HEK293 (cell line): ENCODE measurements at regions not wholly inside any gene's neighbourhood (a gene's known extent, or its start where the extent isn't known, plus 50 kb on each side); places are given as distances from the start of the nearest gene placed in this dataset.

ENCODE experiments used
- CTCF ChIA-PET: fragments of 350-600 bp; formaldehyde crosslinking; extraction: SDS; loops from one replicate; lab custom pipeline; 2021; ENCODE audit warnings: antibody characterized with exemption; lab: Yijun Ruan, JAX
- POLR2A ChIA-PET: fragments of 300-600 bp; formaldehyde crosslinking; extraction: SDS; loops from one replicate; lab custom pipeline; 2020; ENCODE audit warnings: antibody characterized with exemption, inconsistent platforms; lab: Yijun Ruan, JAX
- H3K27ac ChIP-seq: fragments of 200-500 bp; sonication (Bioruptor generic); 2 replicates; pipeline ENCODE4 v1.5.1; 2014; ENCODE audit warnings: low read depth, low read length, control low read depth, inconsistent platforms; ENCODE audit errors: extremely low read depth
- H3K36me3 ChIP-seq, 2 experiments: fragments of 200-500 bp in 1 of 2; sonication (Bioruptor generic) in 1 of 2; 1 replicate in 1 of 2; 2 replicates in 1 of 2; pipeline ENCODE4 v1.5.1; 2014 to 2017; ENCODE audit warnings: inconsistent platforms in 2 of 2, low read length in 2 of 2; ENCODE audit not compliant: control insufficient read depth in 2 of 2, insufficient read depth in 1 of 2
- H3K4me1 ChIP-seq: fragments of 200-500 bp; sonication (Bioruptor generic); 2 replicates; pipeline ENCODE4 v1.5.1; 2014; ENCODE audit warnings: mild to moderate bottlenecking, low read length, inconsistent platforms; ENCODE audit not compliant: control insufficient read depth, insufficient read depth
- H3K4me3 ChIP-seq: 2 replicates; pipeline ENCODE4 v1.5.1; 2011; ENCODE audit warnings: low read depth, mild to moderate bottlenecking, control low read depth, low read length, moderate library complexity
- H3K9me3 ChIP-seq: fragments of 200-500 bp; sonication (Bioruptor generic); 2 replicates; pipeline ENCODE4 v1.5.1; 2014; ENCODE audit warnings: low read depth, low read length, inconsistent platforms; ENCODE audit not compliant: control insufficient read depth, insufficient read depth
- KLF1 ChIP-seq: fragments of 450-650 bp; formaldehyde crosslinking; IDR thresholded peaks from 2 replicates; pipeline ENCODE4 v1.5.1; 2016; ENCODE audit warnings: missing biosample characterization, missing genetic modification characterization
- MEIS1 ChIP-seq: sonication (generic); formaldehyde crosslinking; IDR thresholded peaks from 2 replicates; pipeline ENCODE4 v1.8.1; 2022; ENCODE audit warnings: missing genetic modification reagents, mild to moderate bottlenecking, borderline replicate concordance
- REPIN1 ChIP-seq: fragments of 450-650 bp; formaldehyde crosslinking; IDR thresholded peaks from 2 replicates; pipeline ENCODE4 v1.5.1; 2017; ENCODE audit warnings: missing biosample characterization, missing genetic modification characterization, low read depth
- YY1 ChIP-seq: fragments of 450-650 bp; formaldehyde crosslinking; IDR thresholded peaks from 2 replicates; pipeline ENCODE4 v1.5.1; 2018; ENCODE audit warnings: missing biosample characterization, missing genetic modification characterization
- ZNF23 ChIP-seq: fragments of 450-650 bp; formaldehyde crosslinking; IDR thresholded peaks from 2 replicates; pipeline ENCODE4 v1.5.1; 2016; ENCODE audit warnings: missing biosample characterization, missing genetic modification characterization, borderline replicate concordance
- ZNF324 ChIP-seq: fragments of 450-650 bp; formaldehyde crosslinking; IDR thresholded peaks from 2 replicates; pipeline ENCODE4 v1.5.1; 2016; ENCODE audit warnings: missing biosample characterization, missing genetic modification characterization
- ZNF391 ChIP-seq: fragments of 450-650 bp; formaldehyde crosslinking; IDR thresholded peaks from 2 replicates; pipeline ENCODE4 v1.5.1; 2016; ENCODE audit warnings: low read depth, missing biosample characterization, missing genetic modification characterization, borderline replicate concordance
- ZNF501 ChIP-seq: fragments of 450-650 bp; formaldehyde crosslinking; IDR thresholded peaks from 2 replicates; pipeline ENCODE4 v1.5.1; 2016; ENCODE audit warnings: missing biosample characterization, missing genetic modification characterization
- ZNF530 ChIP-seq: fragments of 450-650 bp; formaldehyde crosslinking; IDR thresholded peaks from 2 replicates; pipeline ENCODE4 v1.5.1; 2016; ENCODE audit warnings: low read depth, missing biosample characterization, missing genetic modification characterization
- ZNF610 ChIP-seq: fragments of 450-650 bp; formaldehyde crosslinking; IDR thresholded peaks from 2 replicates; pipeline ENCODE4 v1.5.1; 2016; ENCODE audit warnings: missing biosample characterization, missing genetic modification characterization, borderline replicate concordance
- ZNF629 ChIP-seq: fragments of 450-650 bp; formaldehyde crosslinking; IDR thresholded peaks from 2 replicates; pipeline ENCODE4 v1.5.1; 2017; ENCODE audit warnings: missing biosample characterization, missing genetic modification characterization
- ZNF654 ChIP-seq: fragments of 450-650 bp; formaldehyde crosslinking; IDR thresholded peaks from 2 replicates; pipeline ENCODE4 v1.5.1; 2016; ENCODE audit warnings: low read depth, missing biosample characterization, missing genetic modification characterization
- TF ChIP-seq, protein P1 (sequence below): fragments of 450-650 bp; formaldehyde crosslinking; IDR thresholded peaks from 2 replicates; pipeline ENCODE4 v1.5.1; 2016; ENCODE audit warnings: missing biosample characterization, missing genetic modification characterization
- TF ChIP-seq, protein P2 (sequence below): fragments of 450-650 bp; formaldehyde crosslinking; conservative IDR thresholded peaks from 2 replicates; pipeline ENCODE4 v1.5.1; 2016; ENCODE audit warnings: low read depth, missing biosample characterization, missing genetic modification characterization
- TF ChIP-seq, protein P3 (sequence below): fragments of 450-650 bp; formaldehyde crosslinking; IDR thresholded peaks from 2 replicates; pipeline ENCODE4 v1.5.1; 2016; ENCODE audit warnings: missing biosample characterization, missing genetic modification characterization
- TF ChIP-seq, protein P4 (sequence below): fragments of 450-650 bp; formaldehyde crosslinking; IDR thresholded peaks from 2 replicates; pipeline ENCODE4 v1.5.1; 2016; ENCODE audit warnings: missing biosample characterization, missing genetic modification characterization, low read depth
- TF ChIP-seq, protein P5 (sequence below): fragments of 450-650 bp; formaldehyde crosslinking; IDR thresholded peaks from 2 replicates; pipeline ENCODE4 v1.5.1; 2016; ENCODE audit warnings: missing biosample characterization, missing genetic modification characterization

DNA sequence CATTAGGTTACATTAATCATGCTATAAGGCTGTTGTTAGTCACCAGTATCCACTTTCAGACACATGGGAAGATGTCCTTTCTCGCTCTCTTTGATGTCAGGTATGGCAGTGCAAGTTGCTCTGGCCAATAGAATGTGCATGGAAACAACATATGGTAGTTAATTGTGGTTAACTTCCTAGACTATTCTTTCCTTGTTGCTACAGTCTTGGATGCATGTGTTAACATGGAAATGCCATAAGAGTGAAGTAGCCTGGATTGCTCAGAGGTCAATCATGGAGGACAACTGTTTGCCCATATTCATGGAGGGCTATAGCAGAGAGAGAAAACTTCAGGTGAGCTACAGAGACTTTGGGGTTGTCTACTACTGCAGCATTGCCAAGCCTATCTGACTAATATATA, 245.8 kb upstream of the GAS1 start:
- ChIA-PET CTCF (no interaction called here), POLR2A (interaction anchor here (1.4 kb wide), 1 partner anchor 20 kb away, joined by 4 read pairs; no protein-coding TSS in a partner anchor)
- Histone ChIP-seq H3K9me3 (no peaks in the 10 kb centered on the region), H3K36me3 (no peaks in the 10 kb centered on the region), H3K4me3 (no peak overlapping the region), H3K27ac (no peak overlapping the region), H3K4me1 (no peaks in the 10 kb centered on the region; the same call in 1 of the 2 replicates)
- TF ChIP-seq, protein P1, sequence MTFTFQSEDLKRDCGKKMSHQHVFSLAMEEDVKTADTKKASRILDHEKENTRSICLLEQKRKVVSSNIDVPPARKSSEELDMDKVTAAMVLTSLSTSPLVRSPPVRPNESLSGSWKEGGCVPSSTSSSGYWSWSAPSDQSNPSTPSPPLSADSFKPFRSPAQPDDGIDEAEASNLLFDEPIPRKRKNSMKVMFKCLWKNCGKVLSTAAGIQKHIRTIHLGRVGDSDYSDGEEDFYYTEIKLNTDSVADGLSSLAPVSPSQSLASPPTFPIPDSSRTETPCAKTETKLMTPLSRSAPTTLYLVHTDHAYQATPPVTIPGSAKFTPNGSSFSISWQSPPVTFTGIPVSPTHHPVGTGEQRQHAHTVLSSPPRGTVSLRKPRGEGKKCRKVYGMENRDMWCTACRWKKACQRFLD = no peak
- TF ChIP-seq KLF1 (tag by site-specific recombination) (no peak), ZNF391 (tag by site-specific recombination) (no peak), ZNF23 (tag by site-specific recombination) (no peak), ZNF530 (tag by site-specific recombination) (no peak), ZNF501 (no peak), ZNF610 (no peak), MEIS1 (CRISPR knock-in tag) (no peak), YY1 (no peak), ZNF654 (tag by site-specific recombination) (no peak), ZNF324 (tag by site-specific recombination) (no peak), ZNF629 (tag by site-specific recombination) (no peak), REPIN1 (no peak)
- TF ChIP-seq, protein P2, sequence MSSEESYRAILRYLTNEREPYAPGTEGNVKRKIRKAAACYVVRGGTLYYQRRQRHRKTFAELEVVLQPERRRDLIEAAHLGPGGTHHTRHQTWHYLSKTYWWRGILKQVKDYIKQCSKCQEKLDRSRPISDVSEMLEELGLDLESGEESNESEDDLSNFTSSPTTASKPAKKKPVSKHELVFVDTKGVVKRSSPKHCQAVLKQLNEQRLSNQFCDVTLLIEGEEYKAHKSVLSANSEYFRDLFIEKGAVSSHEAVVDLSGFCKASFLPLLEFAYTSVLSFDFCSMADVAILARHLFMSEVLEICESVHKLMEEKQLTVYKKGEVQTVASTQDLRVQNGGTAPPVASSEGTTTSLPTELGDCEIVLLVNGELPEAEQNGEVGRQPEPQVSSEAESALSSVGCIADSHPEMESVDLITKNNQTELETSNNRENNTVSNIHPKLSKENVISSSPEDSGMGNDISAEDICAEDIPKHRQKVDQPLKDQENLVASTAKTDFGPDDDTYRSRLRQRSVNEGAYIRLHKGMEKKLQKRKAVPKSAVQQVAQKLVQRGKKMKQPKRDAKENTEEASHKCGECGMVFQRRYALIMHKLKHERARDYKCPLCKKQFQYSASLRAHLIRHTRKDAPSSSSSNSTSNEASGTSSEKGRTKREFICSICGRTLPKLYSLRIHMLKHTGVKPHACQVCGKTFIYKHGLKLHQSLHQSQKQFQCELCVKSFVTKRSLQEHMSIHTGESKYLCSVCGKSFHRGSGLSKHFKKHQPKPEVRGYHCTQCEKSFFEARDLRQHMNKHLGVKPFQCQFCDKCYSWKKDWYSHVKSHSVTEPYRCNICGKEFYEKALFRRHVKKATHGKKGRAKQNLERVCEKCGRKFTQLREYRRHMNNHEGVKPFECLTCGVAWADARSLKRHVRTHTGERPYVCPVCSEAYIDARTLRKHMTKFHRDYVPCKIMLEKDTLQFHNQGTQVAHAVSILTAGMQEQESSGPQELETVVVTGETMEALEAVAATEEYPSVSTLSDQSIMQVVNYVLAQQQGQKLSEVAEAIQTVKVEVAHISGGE (tag by site-specific recombination) = no peak
- TF ChIP-seq, protein P3, sequence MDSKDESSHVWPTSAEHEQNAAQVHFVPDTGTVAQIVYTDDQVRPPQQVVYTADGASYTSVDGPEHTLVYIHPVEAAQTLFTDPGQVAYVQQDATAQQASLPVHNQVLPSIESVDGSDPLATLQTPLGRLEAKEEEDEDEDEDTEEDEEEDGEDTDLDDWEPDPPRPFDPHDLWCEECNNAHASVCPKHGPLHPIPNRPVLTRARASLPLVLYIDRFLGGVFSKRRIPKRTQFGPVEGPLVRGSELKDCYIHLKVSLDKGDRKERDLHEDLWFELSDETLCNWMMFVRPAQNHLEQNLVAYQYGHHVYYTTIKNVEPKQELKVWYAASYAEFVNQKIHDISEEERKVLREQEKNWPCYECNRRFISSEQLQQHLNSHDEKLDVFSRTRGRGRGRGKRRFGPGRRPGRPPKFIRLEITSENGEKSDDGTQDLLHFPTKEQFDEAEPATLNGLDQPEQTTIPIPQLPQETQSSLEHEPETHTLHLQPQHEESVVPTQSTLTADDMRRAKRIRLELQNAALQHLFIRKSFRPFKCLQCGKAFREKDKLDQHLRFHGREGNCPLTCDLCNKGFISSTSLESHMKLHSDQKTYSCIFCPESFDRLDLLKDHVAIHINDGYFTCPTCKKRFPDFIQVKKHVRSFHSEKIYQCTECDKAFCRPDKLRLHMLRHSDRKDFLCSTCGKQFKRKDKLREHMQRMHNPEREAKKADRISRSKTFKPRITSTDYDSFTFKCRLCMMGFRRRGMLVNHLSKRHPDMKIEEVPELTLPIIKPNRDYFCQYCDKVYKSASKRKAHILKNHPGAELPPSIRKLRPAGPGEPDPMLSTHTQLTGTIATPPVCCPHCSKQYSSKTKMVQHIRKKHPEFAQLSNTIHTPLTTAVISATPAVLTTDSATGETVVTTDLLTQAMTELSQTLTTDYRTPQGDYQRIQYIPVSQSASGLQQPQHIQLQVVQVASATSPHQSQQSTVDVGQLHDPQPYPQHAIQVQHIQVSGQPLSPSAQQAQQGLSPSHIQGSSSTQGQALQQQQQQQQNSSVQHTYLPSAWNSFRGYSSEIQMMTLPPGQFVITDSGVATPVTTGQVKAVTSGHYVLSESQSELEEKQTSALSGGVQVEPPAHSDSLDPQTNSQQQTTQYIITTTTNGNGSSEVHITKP (tag by site-specific recombination) = no peak
- TF ChIP-seq, protein P4, sequence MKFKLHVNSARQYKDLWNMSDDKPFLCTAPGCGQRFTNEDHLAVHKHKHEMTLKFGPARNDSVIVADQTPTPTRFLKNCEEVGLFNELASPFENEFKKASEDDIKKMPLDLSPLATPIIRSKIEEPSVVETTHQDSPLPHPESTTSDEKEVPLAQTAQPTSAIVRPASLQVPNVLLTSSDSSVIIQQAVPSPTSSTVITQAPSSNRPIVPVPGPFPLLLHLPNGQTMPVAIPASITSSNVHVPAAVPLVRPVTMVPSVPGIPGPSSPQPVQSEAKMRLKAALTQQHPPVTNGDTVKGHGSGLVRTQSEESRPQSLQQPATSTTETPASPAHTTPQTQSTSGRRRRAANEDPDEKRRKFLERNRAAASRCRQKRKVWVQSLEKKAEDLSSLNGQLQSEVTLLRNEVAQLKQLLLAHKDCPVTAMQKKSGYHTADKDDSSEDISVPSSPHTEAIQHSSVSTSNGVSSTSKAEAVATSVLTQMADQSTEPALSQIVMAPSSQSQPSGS = no peak
- TF ChIP-seq, protein P5, sequence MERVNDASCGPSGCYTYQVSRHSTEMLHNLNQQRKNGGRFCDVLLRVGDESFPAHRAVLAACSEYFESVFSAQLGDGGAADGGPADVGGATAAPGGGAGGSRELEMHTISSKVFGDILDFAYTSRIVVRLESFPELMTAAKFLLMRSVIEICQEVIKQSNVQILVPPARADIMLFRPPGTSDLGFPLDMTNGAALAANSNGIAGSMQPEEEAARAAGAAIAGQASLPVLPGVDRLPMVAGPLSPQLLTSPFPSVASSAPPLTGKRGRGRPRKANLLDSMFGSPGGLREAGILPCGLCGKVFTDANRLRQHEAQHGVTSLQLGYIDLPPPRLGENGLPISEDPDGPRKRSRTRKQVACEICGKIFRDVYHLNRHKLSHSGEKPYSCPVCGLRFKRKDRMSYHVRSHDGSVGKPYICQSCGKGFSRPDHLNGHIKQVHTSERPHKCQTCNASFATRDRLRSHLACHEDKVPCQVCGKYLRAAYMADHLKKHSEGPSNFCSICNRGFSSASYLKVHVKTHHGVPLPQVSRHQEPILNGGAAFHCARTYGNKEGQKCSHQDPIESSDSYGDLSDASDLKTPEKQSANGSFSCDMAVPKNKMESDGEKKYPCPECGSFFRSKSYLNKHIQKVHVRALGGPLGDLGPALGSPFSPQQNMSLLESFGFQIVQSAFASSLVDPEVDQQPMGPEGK = no peak
